ENCODE measurements at regions not wholly inside any gene's neighbourhood (a gene's known extent, or its start where the extent isn't known, plus 50 kb on each side); places are given as distances from the start of the nearest gene placed in this dataset.

DNA sequence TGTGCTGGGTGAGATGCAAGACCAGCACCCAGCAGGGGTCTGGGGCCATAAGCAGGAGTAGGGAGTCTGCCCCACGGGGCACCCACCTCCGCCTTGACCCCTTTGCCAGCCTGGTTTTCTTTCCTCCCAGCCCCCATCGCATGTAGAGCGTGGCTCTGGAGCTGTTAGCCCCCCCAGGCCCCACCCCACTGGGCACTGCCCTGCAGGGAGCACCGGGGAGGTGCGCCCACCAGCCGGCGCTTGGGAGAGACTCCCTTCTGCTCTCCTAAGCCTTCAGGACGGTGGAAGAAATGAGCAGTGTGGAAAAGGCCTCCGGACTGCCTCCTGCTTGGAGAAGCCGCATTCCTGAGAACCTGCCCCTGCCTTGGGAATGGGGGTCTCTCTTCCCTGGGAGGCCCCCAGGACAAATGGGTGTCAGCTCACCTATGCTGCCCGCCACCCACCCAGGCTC is 186.2 kb downstream of the IRF8 start:
- H3K4me1 Mint-ChIP-seq = peaks cover 6 to 12% (median 10%) of the 10 kb centered on the region in 3 donors
- no peak overlapping the region for H3K4me3 Mint-ChIP-seq
- no peaks in the 10 kb centered on the region for H3K36me3 Mint-ChIP-seq
- DNase-seq (no peak), ATAC-seq (ENCODE audit: low read depth in 2 of 2) (no peak)
- peaks cover 3 to 35% (median 22%) of the 10 kb centered on the region in 3 donors for H3K27me3 Mint-ChIP-seq
- no peaks in the 10 kb centered on the region for H3K9me3 Mint-ChIP-seq
- H3K27ac Mint-ChIP-seq = no peak overlapping the region

DNA sequence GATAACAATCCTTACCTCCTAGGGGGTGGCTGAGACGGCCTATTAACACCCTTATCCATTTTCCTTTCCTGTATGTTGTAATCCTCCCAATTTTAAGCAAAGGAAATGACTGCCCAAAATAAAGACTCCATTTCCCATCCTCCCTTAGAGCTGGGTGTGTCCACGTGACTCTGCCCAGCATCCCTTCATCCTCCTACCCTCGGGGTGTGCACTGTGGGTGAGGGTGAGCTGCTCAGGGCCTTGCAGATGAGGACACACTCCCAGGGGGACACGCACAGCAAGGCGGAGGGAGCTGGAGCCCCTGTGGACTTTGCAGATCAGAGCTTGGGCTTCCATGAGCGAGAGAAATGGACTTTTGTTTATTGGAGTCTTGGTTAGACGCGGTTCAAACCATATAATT is 186.8 kb downstream of the IRF8 start:
- H3K4me3 Mint-ChIP-seq = no peak overlapping the region
- H3K27me3 Mint-ChIP-seq = peaks cover 3 to 33% (median 17%) of the 10 kb centered on the region in 3 donors
- H3K27ac Mint-ChIP-seq = no peak overlapping the region
- H3K4me1 Mint-ChIP-seq = peaks cover 10 to 18% (median 13%) of the 10 kb centered on the region in 3 donors
- DNase-seq = no peak
- ATAC-seq (ENCODE audit: low read depth in 2 of 2) = no peak
- H3K36me3 Mint-ChIP-seq = no peaks in the 10 kb centered on the region
- no peaks in the 10 kb centered on the region for H3K9me3 Mint-ChIP-seq

DNA sequence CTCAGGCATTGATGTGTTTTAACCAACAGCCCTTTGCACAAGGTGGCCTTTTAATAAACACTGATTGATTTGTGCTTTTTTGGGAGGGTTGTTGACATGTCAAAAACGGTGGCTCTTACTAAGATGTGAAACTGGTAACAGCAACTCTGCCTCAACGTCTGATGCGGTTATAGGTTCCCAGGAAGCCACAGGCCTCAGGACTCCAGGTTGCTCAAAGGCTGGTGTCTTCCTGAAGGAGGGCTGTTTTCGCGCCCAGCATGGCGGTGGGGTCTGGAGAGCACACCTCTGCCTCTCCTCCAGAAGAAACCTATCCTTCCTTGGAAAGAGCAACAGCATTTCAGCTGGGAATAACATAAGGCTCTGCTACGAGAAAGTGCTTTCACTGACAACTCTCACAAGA is 187.5 kb downstream of the IRF8 start:
- DNase-seq (no peak), ATAC-seq (ENCODE audit: low read depth in 2 of 2) (no peak)
- H3K4me3 Mint-ChIP-seq = no peak overlapping the region
- peaks cover 3 to 34% (median 17%) of the 10 kb centered on the region in 3 donors for H3K27me3 Mint-ChIP-seq
- peaks cover 10 to 18% (median 13%) of the 10 kb centered on the region in 3 donors for H3K4me1 Mint-ChIP-seq
- no peaks in the 10 kb centered on the region for H3K9me3 Mint-ChIP-seq
- no peaks in the 10 kb centered on the region for H3K36me3 Mint-ChIP-seq
- no peak overlapping the region for H3K27ac Mint-ChIP-seq

DNA sequence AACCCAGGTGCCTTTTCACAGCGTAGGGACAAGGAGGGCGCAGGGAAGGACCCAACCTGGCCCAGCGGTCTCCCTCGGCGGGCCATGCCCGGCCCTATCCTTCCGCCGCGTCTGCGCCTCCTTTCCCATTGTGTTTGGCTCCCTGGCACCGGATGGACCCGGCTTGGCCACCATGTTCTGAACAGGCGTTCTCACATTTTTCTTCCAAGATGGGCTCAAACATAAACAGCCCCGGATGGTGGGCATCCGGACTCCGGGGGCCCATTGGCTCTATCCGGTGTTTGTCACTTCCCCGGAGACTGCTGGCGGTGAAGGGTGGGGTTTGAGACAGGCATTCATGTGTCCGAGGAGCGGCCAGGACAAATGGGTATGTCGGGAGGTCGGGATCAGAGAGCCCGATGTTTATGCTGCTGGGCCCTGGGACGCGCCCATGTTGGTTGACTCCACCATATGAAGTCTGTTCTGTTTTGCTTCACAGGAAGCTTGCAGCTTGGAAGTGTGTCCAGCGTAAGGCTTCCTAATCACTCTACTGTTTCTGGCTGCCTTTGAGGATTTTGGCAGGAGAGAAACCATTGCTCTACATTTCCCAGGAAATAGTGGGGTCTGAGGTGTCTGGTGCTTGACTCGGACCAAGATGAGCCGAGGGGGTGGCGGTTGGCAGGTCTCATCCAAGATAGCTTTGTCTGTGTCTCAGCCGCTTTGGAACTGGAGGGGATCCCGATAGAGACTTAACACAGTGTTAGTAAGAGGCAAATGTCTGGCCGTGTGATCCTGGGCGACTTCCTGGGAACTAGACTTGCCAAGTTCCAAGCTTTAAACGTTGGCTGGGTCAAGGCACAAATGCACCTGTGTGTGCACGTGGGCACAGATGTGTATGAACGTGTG is 188.3 kb downstream of the IRF8 start:
- Mint-ChIP-seq H3K27ac (peak overlapping the region in 2 of 6 donors; percentile 22 to 88), H3K36me3 (no peaks in the 10 kb centered on the region), H3K9me3 (no peaks in the 10 kb centered on the region), H3K27me3 (peaks cover 3 to 36% (median 13%) of the 10 kb centered on the region in 3 donors), H3K4me1 (peaks cover 10 to 18% (median 13%) of the 10 kb centered on the region in 3 donors), H3K4me3 (no peak overlapping the region)
- ATAC-seq (ENCODE audit: low read depth in 2 of 2) (no peak), DNase-seq (no peak)

DNA sequence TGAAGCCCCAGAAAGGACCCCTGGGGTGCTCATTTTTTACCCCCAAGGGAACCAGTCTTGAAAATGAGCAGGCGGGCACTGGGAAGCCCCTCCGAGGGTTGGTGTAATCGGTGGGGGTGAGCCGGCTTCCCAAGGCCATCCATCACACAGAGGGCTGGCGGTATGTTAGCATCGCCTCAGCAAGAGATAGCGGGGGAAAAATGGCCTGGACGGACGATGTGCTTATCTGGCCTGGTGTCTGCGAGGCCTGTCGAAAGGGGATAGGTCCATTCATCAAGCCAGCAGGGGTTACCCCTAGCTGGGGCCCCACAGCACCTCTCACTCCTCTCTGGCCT is 188.9 kb downstream of the IRF8 start:
- H3K27me3 Mint-ChIP-seq = peaks cover 3 to 31% (median 8%) of the 10 kb centered on the region in 3 donors
- ATAC-seq (ENCODE audit: low read depth in 2 of 2) (no peak), DNase-seq (no peak)
- no peaks in the 10 kb centered on the region for H3K9me3 Mint-ChIP-seq
- H3K4me1 Mint-ChIP-seq = peaks cover 10 to 18% (median 13%) of the 10 kb centered on the region in 3 donors
- no peaks in the 10 kb centered on the region for H3K36me3 Mint-ChIP-seq
- no peak overlapping the region for H3K4me3 Mint-ChIP-seq
- no peak overlapping the region for H3K27ac Mint-ChIP-seq

GRCh38 chr16:86088287-86088686 is 189.3 kb downstream of the IRF8 start:
- Mint-ChIP-seq H3K27ac (no peak overlapping the region), H3K36me3 (no peaks in the 10 kb centered on the region)
- no peak for ATAC-seq (ENCODE audit: low read depth in 2 of 2)

GRCh38 chr16:86088816-86089215 is 189.9 kb downstream of the IRF8 start:
- Mint-ChIP-seq H3K27me3 (peaks cover 0 to 29% (median under 1%) of the 10 kb centered on the region in 3 donors), H3K4me1 (peaks cover 10 to 18% (median 13%) of the 10 kb centered on the region in 3 donors), H3K27ac (no peak overlapping the region), H3K4me3 (no peak overlapping the region), H3K36me3 (no peaks in the 10 kb centered on the region), H3K9me3 (no peaks in the 10 kb centered on the region)
- DNase-seq = no peak
- no peak for ATAC-seq (ENCODE audit: low read depth in 2 of 2)

More at GRCh38 chr16:86088287-86088686, 189.3 kb downstream of the IRF8 start:
- H3K9me3 Mint-ChIP-seq = no peaks in the 10 kb centered on the region
- H3K4me1 Mint-ChIP-seq = peaks cover 10 to 18% (median 13%) of the 10 kb centered on the region in 3 donors
- peaks cover 3 to 34% (median 6%) of the 10 kb centered on the region in 3 donors for H3K27me3 Mint-ChIP-seq
- no peak overlapping the region for H3K4me3 Mint-ChIP-seq
- no peak for DNase-seq

GRCh38 chr16:86089334-86089900 is 190.5 kb downstream of the IRF8 start:
- no peaks in the 10 kb centered on the region for H3K9me3 Mint-ChIP-seq
- H3K4me1 Mint-ChIP-seq = peaks cover 10 to 18% (median 13%) of the 10 kb centered on the region in 3 donors
- peak overlapping the region in 2 of 8 donors; percentile 29 to 63 for H3K4me3 Mint-ChIP-seq
- ATAC-seq (ENCODE audit: low read depth in 2 of 2) (no peak), DNase-seq (no peak)
- H3K27me3 Mint-ChIP-seq = peaks cover 0 to 29% (median 0%) of the 10 kb centered on the region in 3 donors
- peak overlapping the region in 2 of 6 donors; percentile 7 to 48 for H3K27ac Mint-ChIP-seq
- H3K36me3 Mint-ChIP-seq = no peaks in the 10 kb centered on the region

- peak; percentile 9 for DNase-seq
- peak; percentile 54 to 61 for ATAC-seq (ENCODE audit: low read depth in 2 of 2)
- peaks cover 10 to 18% (median 13%) of the 10 kb centered on the region in 3 donors for H3K4me1 Mint-ChIP-seq
- H3K27me3 Mint-ChIP-seq = peaks cover 0 to 29% (median 0%) of the 10 kb centered on the region in 3 donors
- H3K27ac Mint-ChIP-seq = peak overlapping the region in 3 of 6 donors; percentile 45 to 79 (median 48)
- H3K9me3 Mint-ChIP-seq = no peaks in the 10 kb centered on the region
- no peaks in the 10 kb centered on the region for H3K36me3 Mint-ChIP-seq
- H3K4me3 Mint-ChIP-seq = peak overlapping the region in 2 of 8 donors; percentile 12 to 30
Observed at GRCh38 chr16:86089991-86090390, 191.0 kb downstream of the IRF8 start.

DNA sequence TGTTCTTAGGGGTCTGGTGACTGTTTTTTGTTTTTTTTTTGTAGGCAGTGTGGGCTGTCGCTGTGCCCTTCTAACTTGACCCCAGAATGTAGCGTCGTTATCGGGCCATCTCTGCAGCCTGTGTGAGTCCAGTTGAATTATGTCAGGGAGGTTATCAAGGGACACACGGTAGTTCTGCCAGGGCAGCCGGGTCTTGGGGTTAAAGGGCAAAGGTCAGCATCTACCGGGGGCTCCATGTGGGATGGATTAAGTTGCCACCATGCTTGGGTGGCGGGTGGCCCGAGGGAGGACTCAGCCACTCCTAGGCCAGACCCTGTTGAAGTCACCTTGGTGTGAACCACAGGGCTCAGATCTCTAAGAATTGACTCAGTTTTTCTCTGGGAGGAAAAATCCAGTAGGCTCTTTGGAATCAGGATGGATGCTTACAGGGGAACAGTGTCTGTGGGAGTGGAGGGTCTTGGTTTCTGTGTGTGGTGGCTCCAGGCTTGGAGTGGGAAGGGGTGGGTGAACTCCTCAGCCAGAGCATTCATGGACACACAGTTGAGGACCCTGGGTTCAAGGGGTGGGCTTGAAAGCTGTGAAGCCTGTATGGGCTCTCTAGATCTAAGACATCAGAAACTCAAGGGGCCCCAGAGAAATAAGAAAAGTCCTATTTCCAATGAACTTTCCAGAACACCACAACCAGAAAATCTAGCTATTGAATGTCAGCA is 191.7 kb downstream of the IRF8 start:
- Mint-ChIP-seq H3K27ac (peak overlapping the region in 3 of 6 donors; percentile 45 to 48 (median 47)), H3K27me3 (peaks cover 0 to 28% (median 0%) of the 10 kb centered on the region in 3 donors), H3K4me1 (peaks cover 10 to 18% (median 13%) of the 10 kb centered on the region in 3 donors), H3K36me3 (no peaks in the 10 kb centered on the region), H3K4me3 (no peak overlapping the region), H3K9me3 (no peaks in the 10 kb centered on the region)
- DNase-seq (no peak), ATAC-seq (ENCODE audit: low read depth in 2 of 2) (no peak)

DNA sequence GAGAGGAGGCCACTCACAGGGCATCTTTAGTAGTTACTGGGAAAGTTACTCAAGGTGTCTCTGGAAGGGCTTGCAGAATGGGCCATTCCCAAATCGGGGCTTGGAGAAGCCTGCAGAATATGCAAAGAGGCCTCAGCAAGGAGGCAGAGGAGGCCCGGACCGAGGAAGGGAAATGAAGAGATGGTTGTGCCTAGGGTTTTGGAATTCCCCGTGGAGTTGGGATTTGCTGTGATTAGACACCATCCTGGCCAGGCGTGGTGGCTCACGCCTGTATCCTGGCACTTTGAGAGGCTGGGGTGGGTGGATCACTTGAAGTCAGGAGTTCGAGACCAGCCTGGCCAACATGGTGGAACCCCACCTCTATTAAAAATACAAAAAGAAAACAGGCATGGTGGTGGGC is 193.0 kb downstream of the IRF8 start:
- H3K4me1 Mint-ChIP-seq = peaks cover 10 to 18% (median 13%) of the 10 kb centered on the region in 3 donors
- H3K4me3 Mint-ChIP-seq = peak overlapping the region in 1 of 8 donors; percentile 44
- DNase-seq (no peak), ATAC-seq (ENCODE audit: low read depth in 2 of 2) (no peak)
- H3K9me3 Mint-ChIP-seq = no peaks in the 10 kb centered on the region
- H3K36me3 Mint-ChIP-seq = no peaks in the 10 kb centered on the region
- H3K27me3 Mint-ChIP-seq = peaks cover 0 to 21% (median 0%) of the 10 kb centered on the region in 3 donors
- H3K27ac Mint-ChIP-seq = no peak overlapping the region

DNA sequence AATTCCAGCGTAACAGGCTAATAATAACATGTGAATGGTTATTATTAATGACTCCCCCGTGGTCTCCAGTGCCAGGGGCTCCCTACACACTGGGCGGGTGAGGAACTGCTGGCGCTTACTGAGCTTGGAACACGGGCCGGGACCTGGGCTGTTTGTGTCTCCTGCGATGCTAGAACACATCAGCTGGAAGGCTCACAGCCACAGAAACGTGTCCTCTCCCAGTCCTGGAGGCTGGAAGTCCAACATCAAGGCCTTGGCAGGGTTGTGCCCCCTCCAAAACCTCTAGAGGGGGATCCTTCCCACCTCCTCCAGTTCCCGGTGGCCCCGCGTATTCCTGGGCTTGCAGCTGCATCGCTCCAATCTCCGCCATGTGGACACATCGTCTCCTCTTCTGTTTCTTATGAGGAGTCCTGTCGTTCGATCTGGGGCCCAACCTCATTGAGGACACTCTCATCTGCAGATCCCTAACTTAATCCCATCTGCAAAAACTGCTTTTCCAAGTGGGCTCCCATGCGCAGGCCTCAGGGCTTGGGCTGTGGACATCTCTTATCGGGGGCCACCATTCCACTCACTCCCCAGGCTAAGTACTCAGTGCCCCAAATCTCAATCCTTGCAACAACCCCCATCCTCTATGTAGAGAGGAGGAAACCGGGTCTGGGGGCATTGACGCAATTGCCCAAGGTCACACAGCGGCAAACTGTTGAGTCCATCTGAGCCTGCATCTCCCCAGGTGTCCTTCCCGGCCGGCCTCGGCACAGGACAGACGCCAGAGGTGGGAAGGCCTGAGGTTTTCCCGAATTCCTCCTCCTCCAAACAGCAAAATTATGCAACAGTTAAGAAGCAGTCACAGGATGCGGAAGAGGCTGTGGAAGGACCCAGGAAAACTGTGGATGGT is 193.9 kb downstream of the IRF8 start:
- ATAC-seq (ENCODE audit: low read depth in 2 of 2) (no peak), DNase-seq (no peak)
- Mint-ChIP-seq H3K36me3 (no peaks in the 10 kb centered on the region), H3K27me3 (peaks cover 0 to 12% (median 0%) of the 10 kb centered on the region in 3 donors), H3K9me3 (no peaks in the 10 kb centered on the region), H3K27ac (no peak overlapping the region), H3K4me3 (no peak overlapping the region), H3K4me1 (peaks cover 10 to 18% (median 13%) of the 10 kb centered on the region in 3 donors)

Measured in naive B cell (primary cell).